ENCODE measurements at regions not wholly inside any gene's neighbourhood (a gene's known extent, or its start where the extent isn't known, plus 50 kb on each side); places are given as distances from the start of the nearest gene placed in this dataset.

DNA sequence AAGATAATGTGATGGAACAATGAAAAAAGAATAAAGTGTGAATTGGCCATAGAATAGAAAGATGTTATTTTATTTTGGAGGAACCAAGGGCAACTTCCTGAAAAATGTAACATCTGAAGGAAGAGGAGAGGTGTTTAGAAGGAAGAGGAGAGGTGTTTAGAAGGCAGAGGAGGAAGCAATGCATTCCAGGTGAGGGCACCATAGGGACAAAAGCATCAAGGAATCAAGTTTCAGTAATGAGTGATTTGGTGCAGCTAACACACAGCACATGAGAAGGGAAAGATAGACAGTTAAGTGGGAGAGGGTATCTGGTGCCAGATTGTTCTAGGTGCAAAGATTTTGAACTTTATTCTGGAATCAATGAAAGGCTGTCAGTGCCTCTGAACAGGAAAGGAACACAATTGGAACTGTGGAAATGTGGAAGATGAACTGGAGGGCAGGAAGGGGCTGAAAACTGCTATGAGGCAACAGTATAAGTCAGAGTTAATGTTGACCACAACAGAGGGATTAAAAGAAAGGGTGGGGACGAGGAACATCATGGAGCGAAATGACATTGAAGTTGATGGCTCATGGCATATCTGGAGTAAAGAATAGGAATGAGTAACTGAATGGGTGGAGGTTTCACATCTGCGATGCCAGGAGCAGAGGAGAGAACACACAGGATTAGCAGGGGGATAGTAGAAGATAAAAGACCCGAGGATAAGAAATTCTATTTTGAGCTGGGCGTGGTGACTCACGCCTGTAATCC lies 326.6 kb downstream of the LRIG3 start:
- DNase-seq = no peak

GRCh38 chr12:58596381-58596780 lies 323.9 kb downstream of the LRIG3 start:
- DNase-seq = no peak

DNA sequence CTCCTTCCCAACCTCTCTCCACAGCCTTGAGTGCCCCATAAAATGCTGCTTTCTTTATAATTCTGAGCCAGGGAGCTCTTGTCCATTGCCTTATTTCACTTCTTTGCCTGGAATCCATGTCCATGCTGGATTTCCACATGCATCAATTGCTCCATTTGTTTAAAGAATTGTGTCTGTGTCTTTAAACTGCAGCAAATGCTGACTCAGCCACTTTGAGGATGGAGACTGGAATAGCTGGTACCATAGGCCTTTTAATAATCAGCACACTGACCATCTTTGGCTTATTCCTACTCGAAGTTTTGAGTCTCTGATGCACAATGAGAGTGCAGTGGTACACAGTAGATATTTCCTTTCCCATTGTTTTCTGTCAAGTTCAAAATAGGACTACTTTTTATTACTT lies 318.8 kb downstream of the LRIG3 start:
- no peak for DNase-seq

GRCh38 chr12:58602179-58602578 lies 318.1 kb downstream of the LRIG3 start:
- no peak for DNase-seq

DNA sequence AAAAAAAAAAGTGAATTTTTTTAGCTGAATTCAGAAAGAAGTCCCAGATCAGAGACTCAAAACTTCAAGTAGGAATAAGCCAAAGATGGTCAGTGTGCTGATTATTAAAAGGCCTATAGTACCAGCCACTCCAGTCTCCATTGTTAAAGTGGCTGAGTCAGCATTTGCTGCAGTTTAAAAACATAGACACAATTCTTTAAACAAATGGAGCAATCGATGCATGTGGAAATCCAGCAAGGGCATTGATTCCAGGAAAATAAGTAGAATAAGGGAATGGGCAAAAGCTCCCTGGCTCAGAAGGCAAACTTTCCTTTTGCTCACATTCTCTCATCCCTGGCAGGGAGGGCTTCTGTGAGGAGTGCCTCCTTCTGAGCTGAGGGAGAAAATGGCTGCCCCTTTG lies 317.6 kb downstream of the LRIG3 start:
- no peak for DNase-seq

GRCh38 chr12:58607805-58608204 lies 312.5 kb downstream of the LRIG3 start:
- no peak for DNase-seq

DNA sequence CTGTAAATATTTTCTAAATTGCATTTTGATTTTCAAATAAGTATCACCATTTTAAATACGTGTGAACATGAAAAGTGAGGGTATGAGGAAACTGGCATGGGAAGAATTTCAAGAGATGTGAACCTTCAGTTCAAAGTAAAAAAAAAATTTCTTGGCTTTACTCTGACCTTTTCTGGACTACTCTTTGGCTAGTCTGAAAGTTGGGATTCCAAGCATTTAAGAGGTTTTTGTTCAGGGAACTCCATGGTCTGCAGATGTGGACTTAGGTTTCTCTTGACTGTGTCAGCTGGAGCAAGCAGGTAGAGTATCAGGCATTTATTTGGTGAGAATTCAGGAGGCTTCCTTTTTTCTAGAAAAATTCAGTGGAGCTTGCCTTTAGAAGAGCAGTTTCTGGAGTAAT lies 311.6 kb downstream of the LRIG3 start:
- no peak for DNase-seq

GRCh38 chr12:58615047-58615446 lies 305.3 kb downstream of the LRIG3 start:
- no peak for DNase-seq

GRCh38 chr12:58615576-58615975 lies 304.7 kb downstream of the LRIG3 start:
- no peak for DNase-seq

- DNase-seq = no peak
Measured at GRCh38 chr12:58616618-58617017, 303.7 kb downstream of the LRIG3 start.

GRCh38 chr12:58621126-58621525 lies 299.2 kb downstream of the LRIG3 start:
- DNase-seq = no peak

GRCh38 chr12:58629376-58629775 lies 290.9 kb downstream of the LRIG3 start:
- DNase-seq = no peak

- no peak for DNase-seq
Measured at GRCh38 chr12:58633479-58633878, 286.8 kb downstream of the LRIG3 start.

DNA sequence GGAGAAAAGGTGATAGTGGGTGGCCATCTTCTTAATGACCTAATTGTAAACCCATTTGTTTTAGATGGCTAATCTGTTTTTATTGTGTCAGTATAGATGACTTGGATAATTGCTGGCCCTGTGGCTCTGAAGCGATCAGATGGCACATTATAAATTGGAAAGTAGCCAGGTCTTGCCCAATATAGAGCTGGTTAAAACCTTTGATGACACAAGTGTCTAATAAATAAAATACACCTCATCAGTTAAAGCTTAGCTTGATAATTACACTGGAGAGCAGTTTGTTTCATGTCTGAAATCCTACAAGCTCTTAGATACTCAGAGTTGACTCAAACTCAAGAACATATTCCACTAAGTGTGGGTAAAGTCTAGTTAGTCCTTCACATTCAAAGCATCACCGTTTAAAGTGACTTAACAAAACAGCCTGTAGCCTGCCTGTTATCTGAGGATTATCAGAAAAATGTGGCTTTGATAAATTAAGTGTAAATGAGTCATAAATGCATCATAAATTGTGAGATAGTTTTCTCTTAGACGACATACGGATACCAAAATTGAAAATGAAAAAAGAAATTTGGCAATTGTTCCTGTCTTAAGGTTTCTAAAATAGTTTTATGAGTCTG lies 280.9 kb downstream of the LRIG3 start:
- no peak for DNase-seq

- no peak for DNase-seq
Measured at GRCh38 chr12:58640314-58640713, 280.0 kb downstream of the LRIG3 start.

DNA sequence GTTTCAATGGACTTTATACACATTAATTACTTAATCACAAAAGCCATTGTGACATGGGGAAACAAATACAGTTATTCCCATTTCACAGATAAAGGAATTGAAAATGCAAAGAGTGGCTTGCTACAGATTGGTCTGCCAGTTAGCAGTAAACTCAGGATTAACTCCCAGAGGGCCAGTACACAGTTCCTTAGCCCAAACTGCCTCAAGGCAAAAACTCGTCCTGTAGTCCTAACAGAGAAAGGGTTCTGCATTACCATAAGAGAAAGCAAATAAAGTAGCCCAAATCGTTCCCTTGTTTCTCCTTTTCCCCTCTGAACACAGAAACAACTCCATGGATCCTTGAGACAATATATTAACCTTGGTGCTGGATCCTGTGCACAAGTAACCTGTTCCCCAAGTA lies 274.4 kb downstream of the LRIG3 start:
- DNase-seq = no peak

GRCh38 chr12:58647495-58647894 lies 272.8 kb downstream of the LRIG3 start:
- no peak for DNase-seq

DNA sequence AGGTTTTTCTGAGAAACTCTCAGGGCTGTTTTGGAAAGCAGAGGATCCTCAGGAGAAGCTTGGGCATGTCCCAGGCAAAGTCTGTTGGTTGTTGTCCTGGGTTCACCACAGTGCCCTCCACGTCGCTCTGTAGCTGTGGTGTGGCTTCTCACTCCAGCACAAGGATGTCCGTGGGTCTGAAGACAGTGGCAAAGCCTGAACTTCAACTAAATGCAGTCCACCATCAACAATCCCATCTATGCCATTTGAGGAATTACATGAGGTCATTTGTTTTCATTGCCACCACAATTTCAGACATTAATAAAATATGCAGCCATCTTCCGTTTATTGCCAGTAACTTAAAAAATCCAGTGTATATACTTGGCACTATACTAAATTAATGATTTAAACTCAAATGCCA lies 272.1 kb downstream of the LRIG3 start:
- DNase-seq = no peak

DNA sequence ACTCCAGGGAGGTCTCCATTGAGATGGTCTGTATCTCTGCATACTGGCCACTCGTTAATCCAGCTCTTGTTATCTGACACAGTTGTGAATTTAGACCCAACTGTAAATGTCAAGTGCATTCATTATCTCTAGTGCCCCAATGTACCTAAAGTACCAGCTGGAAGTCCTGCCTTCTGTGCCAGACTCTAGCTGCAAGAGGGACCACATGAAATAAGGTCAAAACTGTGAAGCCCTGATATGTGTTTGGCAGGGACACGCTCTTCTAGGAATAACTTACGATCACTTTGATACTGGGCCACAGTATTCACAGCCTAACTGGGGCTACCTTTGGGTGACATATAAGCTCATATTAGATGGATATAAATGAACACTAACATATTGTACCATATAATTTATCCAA lies 268.5 kb downstream of the LRIG3 start:
- no peak for DNase-seq

DNA sequence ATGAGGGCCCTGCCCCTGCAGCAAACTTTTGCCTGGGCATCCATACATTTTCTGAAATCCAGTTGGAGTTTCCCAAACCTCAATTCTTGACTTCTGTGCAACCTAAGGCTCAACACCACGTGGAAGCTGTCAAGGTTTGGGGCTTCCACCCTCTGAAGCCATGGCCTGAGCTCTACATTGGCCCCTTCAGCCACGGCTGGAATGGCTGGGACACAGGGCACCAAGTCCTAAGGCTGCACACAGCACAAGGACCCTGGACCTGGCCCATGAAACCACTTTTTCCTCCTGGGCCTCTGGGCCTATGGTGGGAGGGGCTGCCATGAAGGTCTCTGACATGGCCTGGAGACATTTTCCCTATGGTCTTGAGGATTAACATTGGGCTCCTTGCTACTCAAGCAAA lies 266.3 kb downstream of the LRIG3 start:
- DNase-seq = no peak

- DNase-seq = no peak
Measured at GRCh38 chr12:58655375-58655774, 264.9 kb downstream of the LRIG3 start.

DNA sequence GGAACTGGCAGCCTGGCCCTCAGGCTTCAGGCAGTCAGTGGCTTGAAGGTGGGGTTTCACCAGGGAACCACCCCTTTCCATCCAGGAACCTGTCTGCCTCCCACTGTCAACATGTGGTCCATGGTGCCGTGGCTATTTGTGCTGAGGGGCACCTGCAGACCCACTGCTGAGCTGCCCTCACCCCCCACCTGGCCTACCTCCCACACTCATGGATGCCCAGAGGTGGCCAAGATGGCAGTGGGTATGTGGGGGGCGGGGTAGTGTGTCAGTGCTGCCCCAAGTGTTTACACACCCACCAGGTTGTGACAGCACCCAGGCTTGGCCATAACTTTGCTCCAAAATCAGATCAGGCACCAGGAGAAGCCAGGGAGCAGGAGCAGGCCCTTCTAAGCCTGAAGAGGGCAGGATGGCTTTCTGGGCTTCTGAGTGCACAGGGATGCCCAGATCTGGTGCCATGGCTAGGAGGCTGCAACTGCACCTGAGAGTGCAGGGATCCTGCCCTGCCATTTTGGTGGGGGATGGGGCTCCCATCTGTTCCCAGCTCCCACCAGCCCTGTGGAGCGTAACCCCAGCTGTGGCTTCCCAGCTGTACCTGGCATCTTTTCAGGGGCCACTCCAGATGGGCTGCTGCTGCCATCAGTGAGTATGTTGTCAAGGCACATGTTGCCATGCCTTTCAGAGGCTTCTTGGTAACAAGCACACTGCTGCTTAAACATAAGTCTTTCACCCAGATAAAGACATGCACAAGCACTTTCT lies 263.9 kb downstream of the LRIG3 start:
- DNase-seq = no peak

GRCh38 chr12:58657190-58657589 lies 263.1 kb downstream of the LRIG3 start:
- DNase-seq = no peak

- DNase-seq = no peak
Measured at GRCh38 chr12:58665375-58665774, 254.9 kb downstream of the LRIG3 start.
